ENCODE measurements at regions not wholly inside any gene's neighbourhood (a gene's known extent, or its start where the extent isn't known, plus 50 kb on each side); places are given as distances from the start of the nearest gene placed in this dataset.

- TF ChIP-seq CTCF (IDR thresholded peaks at IDR 0.05; ENCODE audit: insufficient read depth, low read depth, low read length) = no peak
Observed at GRCh38 chr14:98605043-98605442, 667.0 kb downstream of the BCL11B start.

GRCh38 chr14:98606041-98606640 is 665.9 kb downstream of the BCL11B start:
- ChIA-PET POLR2A (no interaction called here), CTCF (no interaction called here)
- no peak for TF ChIP-seq CTCF (IDR thresholded peaks at IDR 0.05; ENCODE audit: insufficient read depth, low read depth, low read length)

More at GRCh38 chr14:98605043-98605442, 667.0 kb downstream of the BCL11B start:
- ChIA-PET CTCF (no interaction called here), POLR2A (no interaction called here)
- Histone ChIP-seq H3K27me3 (ENCODE audit: control insufficient read depth, insufficient read depth, low read length) (no peaks in the 10 kb centered on the region), H3K4me3 (ENCODE audit: low read depth, low read length) (no peak overlapping the region), H3K36me3 (ENCODE audit: control insufficient read depth, insufficient read depth, low read length) (no peaks in the 10 kb centered on the region)
- no peak for DNase-seq (ENCODE audit: low read depth)

GRCh38 chr14:98606816-98607215 is 665.2 kb downstream of the BCL11B start:
- no peak for TF ChIP-seq CTCF (IDR thresholded peaks at IDR 0.05; ENCODE audit: insufficient read depth, low read depth, low read length)

More at GRCh38 chr14:98606041-98606640, 665.9 kb downstream of the BCL11B start:
- no peak overlapping the region for H3K4me3 ChIP-seq (ENCODE audit: low read depth, low read length)
- H3K27me3 ChIP-seq (ENCODE audit: control insufficient read depth, insufficient read depth, low read length) = no peaks in the 10 kb centered on the region
- no peaks in the 10 kb centered on the region for H3K36me3 ChIP-seq (ENCODE audit: control insufficient read depth, insufficient read depth, low read length)
- no peak for DNase-seq (ENCODE audit: low read depth)

GRCh38 chr14:98607341-98607910 is 664.6 kb downstream of the BCL11B start:
- DNase-seq (ENCODE audit: low read depth) = no peak
- no peaks in the 10 kb centered on the region for H3K36me3 ChIP-seq (ENCODE audit: control insufficient read depth, insufficient read depth, low read length)
- CTCF ChIA-PET = no interaction called here
- H3K27me3 ChIP-seq (ENCODE audit: control insufficient read depth, insufficient read depth, low read length) = no peaks in the 10 kb centered on the region
- POLR2A ChIA-PET = no interaction called here
- no peak for TF ChIP-seq CTCF (IDR thresholded peaks at IDR 0.05; ENCODE audit: insufficient read depth, low read depth, low read length)
- no peak overlapping the region for H3K4me3 ChIP-seq (ENCODE audit: low read depth, low read length)

More at GRCh38 chr14:98606816-98607215, 665.2 kb downstream of the BCL11B start:
- Histone ChIP-seq H3K36me3 (ENCODE audit: control insufficient read depth, insufficient read depth, low read length) (no peaks in the 10 kb centered on the region), H3K4me3 (ENCODE audit: low read depth, low read length) (no peak overlapping the region), H3K27me3 (ENCODE audit: control insufficient read depth, insufficient read depth, low read length) (no peaks in the 10 kb centered on the region)
- DNase-seq (ENCODE audit: low read depth) = no peak
- ChIA-PET CTCF (no interaction called here), POLR2A (no interaction called here)

GRCh38 chr14:98608071-98609060 is 663.6 kb downstream of the BCL11B start:
- DNase-seq (ENCODE audit: low read depth) = no peak
- CTCF ChIA-PET = no interaction called here
- no peaks in the 10 kb centered on the region for H3K27me3 ChIP-seq (ENCODE audit: control insufficient read depth, insufficient read depth, low read length)
- no peak for TF ChIP-seq CTCF (IDR thresholded peaks at IDR 0.05; ENCODE audit: insufficient read depth, low read depth, low read length)
- H3K4me3 ChIP-seq (ENCODE audit: low read depth, low read length) = no peak overlapping the region
- H3K36me3 ChIP-seq (ENCODE audit: control insufficient read depth, insufficient read depth, low read length) = no peaks in the 10 kb centered on the region
- POLR2A ChIA-PET = no interaction called here
